ENCODE measurements at regions not wholly inside any gene's neighbourhood (a gene's known extent, or its start where the extent isn't known, plus 50 kb on each side); places are given as distances from the start of the nearest gene placed in this dataset.

DNA sequence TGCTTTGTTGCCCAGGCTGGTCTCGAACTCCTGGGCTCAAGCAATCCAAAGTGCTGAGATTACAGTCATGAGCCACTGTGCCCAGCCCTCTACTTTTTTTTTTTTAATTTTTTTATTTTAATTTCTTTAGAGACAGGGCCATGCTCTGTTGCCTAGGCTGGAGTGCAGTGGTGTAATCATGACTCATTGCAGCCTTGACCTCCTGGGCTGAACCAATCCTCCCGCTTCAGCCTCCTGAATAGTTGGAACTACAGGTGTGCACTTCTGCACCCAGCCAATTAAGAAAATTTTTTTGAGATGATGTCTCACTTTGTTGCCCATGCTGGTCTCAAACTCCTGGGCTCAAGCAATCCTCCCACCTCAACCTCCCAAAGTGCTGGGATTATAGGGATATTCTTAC is 528.6 kb downstream of the GATA3 start:
- H3K4me3 ChIP-seq (ENCODE audit: low read length), result no peak overlapping the region
- no peak for DNase-seq (ENCODE audit: low read depth)
- TF ChIP-seq, protein P1, sequence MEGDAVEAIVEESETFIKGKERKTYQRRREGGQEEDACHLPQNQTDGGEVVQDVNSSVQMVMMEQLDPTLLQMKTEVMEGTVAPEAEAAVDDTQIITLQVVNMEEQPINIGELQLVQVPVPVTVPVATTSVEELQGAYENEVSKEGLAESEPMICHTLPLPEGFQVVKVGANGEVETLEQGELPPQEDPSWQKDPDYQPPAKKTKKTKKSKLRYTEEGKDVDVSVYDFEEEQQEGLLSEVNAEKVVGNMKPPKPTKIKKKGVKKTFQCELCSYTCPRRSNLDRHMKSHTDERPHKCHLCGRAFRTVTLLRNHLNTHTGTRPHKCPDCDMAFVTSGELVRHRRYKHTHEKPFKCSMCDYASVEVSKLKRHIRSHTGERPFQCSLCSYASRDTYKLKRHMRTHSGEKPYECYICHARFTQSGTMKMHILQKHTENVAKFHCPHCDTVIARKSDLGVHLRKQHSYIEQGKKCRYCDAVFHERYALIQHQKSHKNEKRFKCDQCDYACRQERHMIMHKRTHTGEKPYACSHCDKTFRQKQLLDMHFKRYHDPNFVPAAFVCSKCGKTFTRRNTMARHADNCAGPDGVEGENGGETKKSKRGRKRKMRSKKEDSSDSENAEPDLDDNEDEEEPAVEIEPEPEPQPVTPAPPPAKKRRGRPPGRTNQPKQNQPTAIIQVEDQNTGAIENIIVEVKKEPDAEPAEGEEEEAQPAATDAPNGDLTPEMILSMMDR (conservative IDR thresholded peaks at IDR 0.05; ENCODE audit: low read length), result no peak

DNA sequence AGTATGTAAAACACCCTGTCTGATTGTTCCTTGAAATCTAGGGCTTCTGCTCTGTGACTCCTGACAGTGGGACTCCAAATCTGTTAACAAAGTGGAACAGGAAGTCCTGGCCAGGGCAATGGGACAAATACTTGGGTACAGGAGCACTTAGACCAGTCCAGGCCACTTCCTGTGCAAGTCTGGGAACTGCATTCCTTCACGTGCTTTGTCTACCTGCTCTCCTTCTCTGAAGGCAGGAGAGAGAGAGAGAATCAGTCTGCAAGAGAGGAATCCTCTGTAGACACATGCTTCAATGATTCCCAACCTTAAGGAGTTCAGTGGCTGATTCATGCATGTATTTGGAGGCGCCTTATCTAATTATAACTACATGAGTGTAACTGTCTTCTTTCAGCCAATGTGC is 530.2 kb downstream of the GATA3 start:
- H3K4me3 ChIP-seq (ENCODE audit: low read length), result no peak overlapping the region
- no peak for DNase-seq (ENCODE audit: low read depth)
- TF ChIP-seq, protein P1 (conservative IDR thresholded peaks at IDR 0.05; ENCODE audit: low read length), result no peak

DNA sequence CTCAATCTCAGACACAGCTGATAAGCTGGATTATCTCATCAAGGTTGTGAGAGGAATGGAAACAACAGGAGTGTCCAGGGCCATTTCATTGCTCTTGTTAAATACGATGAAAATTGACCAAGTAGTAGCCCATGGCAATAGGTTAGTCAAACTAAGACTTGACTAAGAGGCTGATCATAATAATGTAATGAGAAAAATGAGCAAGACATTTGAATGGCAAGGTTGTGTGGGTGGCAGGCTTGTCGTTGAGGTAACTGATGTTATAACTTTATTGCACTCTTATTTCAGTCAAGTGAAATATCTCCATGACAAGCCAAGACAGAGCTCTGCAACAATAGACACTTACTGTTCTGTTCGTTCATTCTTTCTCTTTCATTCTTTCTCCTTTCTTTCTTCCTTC is 532.0 kb downstream of the GATA3 start:
- H3K4me3 ChIP-seq (ENCODE audit: low read length), result no peak overlapping the region
- TF ChIP-seq, protein P1 (conservative IDR thresholded peaks at IDR 0.05; ENCODE audit: low read length), result no peak
- DNase-seq (ENCODE audit: low read depth), result no peak

DNA sequence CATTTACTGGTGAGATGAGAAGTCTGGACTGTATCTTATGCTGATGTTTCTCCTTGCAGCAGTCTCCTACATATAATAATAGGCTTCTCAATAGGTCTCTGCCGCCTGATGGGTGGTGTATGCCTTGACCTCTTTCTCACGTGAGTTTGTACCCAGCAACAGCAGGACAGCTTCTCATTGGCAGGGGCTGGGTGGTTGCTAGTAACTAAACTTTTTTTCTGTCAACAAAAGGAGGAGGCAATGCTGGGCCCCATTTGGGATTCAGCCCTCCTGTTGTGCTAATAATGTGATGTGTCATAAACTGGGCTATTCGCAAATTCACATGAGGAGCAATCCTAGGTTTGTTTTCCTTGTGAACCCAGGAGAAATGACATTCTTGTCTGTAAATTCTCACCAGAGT is 533.6 kb downstream of the GATA3 start:
- H3K4me3 ChIP-seq (ENCODE audit: low read length), result no peak overlapping the region
- TF ChIP-seq, protein P1 (conservative IDR thresholded peaks at IDR 0.05; ENCODE audit: low read length), result no peak
- DNase-seq (ENCODE audit: low read depth), result no peak

DNA sequence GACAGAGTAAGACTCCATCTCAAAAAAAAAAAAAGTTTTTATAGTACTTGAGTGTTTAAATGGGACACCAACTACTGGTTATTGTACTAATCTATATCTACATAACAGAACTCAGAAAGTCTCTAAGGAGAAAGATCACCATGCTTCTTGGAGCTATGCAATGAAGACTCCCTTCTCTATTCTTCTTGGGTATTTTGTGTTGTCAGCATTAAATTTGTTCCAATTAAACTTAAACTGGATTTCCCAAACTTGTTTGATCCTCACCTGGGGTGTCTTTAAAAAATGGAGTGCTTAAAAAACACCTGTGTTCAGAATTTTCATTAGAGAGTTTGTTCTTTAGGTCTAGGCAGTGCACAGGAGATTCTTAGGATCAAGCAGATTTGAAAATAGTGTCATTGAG is 536.0 kb downstream of the GATA3 start:
- H3K4me3 ChIP-seq (ENCODE audit: low read length), result no peak overlapping the region
- TF ChIP-seq, protein P1 (conservative IDR thresholded peaks at IDR 0.05; ENCODE audit: low read length), result no peak
- DNase-seq (ENCODE audit: low read depth), result no peak

DNA sequence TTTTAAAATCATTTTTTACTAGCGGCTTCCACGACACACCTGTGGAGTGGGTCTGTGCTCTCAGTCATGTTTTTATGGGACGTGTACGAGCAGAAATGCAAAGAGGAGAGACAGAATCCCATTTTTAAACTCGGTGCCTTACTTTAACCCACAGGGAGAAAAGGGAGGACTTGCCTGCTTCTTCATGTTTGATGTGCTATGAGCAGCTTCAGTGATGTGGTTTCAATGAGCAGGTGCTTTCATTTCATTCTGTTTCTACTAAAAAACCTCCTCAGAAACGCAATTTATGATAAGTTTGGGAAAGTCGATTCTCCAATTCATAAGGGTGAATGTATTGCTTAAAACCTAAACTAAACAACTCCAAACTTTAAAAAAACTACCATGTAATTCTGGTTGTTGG is 537.2 kb downstream of the GATA3 start:
- no peak overlapping the region for H3K4me3 ChIP-seq (ENCODE audit: low read length)
- TF ChIP-seq, protein P1 (conservative IDR thresholded peaks at IDR 0.05; ENCODE audit: low read length), result no peak

DNA sequence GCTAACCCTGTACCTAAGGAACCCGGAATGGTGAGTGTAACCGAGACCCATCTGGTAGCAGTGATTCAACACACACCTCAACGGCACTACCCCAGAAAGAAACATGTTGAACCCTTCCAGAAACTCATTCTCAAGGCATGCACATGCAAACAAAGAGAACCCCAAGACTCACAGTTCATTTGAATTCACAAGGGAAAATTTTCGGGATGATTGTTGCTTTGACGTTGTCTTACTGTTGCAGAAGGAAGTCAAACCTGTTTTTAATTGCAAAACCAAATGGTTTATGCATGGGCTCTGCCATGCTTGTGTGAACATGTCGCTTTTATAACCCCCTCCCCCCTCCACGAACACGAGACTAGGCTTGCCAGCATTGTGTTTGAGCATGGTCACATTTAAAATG is 539.7 kb downstream of the GATA3 start:
- no peak for DNase-seq (ENCODE audit: low read depth)
- TF ChIP-seq, protein P1 (conservative IDR thresholded peaks at IDR 0.05; ENCODE audit: low read length), result no peak
- H3K4me3 ChIP-seq (ENCODE audit: low read length), result no peak overlapping the region

More for the DNA sequence above, 537.2 kb downstream of the GATA3 start:
- DNase-seq (ENCODE audit: low read depth), result no peak

Measured in AG10803 (cell line).